GM21723 (cell line): ENCODE measurements at regions not wholly inside any gene's neighbourhood (a gene's known extent, or its start where the extent isn't known, plus 50 kb on each side); places are given as distances from the start of the nearest gene placed in this dataset.
"Not testable (repeated sequence)": the region's sequence is repeated elsewhere in the genome, so short reads cannot be mapped to it uniquely, and the experiment has no call there.

Source experiments
- ATAC-seq: cut with Tn5 transposase; IDR thresholded peaks from one replicate; pipeline ENCODE4 v1.9.1; 2021; ENCODE audit warnings: mild to moderate bottlenecking, moderate library complexity; ENCODE audit not compliant: unreplicated experiment

GRCh38 chr3:105974381-105974780, 105.6 kb upstream of the CBLB start:
- ATAC-seq: no peak

GRCh38 chr3:105976196-105976595, 107.4 kb upstream of the CBLB start:
- no peak for ATAC-seq

- no peak for ATAC-seq
Observed at GRCh38 chr3:105979961-105980360, 111.1 kb upstream of the CBLB start.

- ATAC-seq: no peak
Observed at GRCh38 chr3:105982207-105982606, 113.4 kb upstream of the CBLB start.

GRCh38 chr3:105984837-105985236, 116.0 kb upstream of the CBLB start:
- ATAC-seq: no peak

- not testable (repeated sequence) for ATAC-seq
Observed at GRCh38 chr3:105986343-105986742, 117.5 kb upstream of the CBLB start.

- ATAC-seq: no peak
Observed at GRCh38 chr3:105987809-105988208, 119.0 kb upstream of the CBLB start.

- no peak for ATAC-seq
Observed at GRCh38 chr3:105988540-105989212, 119.9 kb upstream of the CBLB start.

GRCh38 chr3:105996781-105997180, 128.0 kb upstream of the CBLB start:
- ATAC-seq: no peak

- no peak for ATAC-seq
Observed at GRCh38 chr3:105997466-105997799, 128.6 kb upstream of the CBLB start.

- ATAC-seq: no peak
Observed at GRCh38 chr3:105997800-105998526, 129.2 kb upstream of the CBLB start.

GRCh38 chr3:105999856-106000255, 131.0 kb upstream of the CBLB start:
- no peak for ATAC-seq

- no peak for ATAC-seq
Observed at GRCh38 chr3:106001923-106002322, 133.1 kb upstream of the CBLB start.

GRCh38 chr3:106004137-106004681, 135.4 kb upstream of the CBLB start:
- no peak for ATAC-seq

GRCh38 chr3:106004826-106005225, 136.0 kb upstream of the CBLB start:
- no peak for ATAC-seq

GRCh38 chr3:106006001-106006400, 137.2 kb upstream of the CBLB start:
- ATAC-seq: no peak

- ATAC-seq: no peak
Observed at GRCh38 chr3:106006571-106006970, 137.8 kb upstream of the CBLB start.

GRCh38 chr3:106007512-106007911, 138.7 kb upstream of the CBLB start:
- ATAC-seq: no peak

GRCh38 chr3:106008766-106009165, 140.0 kb upstream of the CBLB start:
- ATAC-seq: no peak

GRCh38 chr3:106010829-106011228, 142.0 kb upstream of the CBLB start:
- no peak for ATAC-seq

- ATAC-seq: no peak
Observed at GRCh38 chr3:106013971-106014370, 145.2 kb upstream of the CBLB start.

- ATAC-seq: no peak
Observed at GRCh38 chr3:106014518-106014917, 145.7 kb upstream of the CBLB start.
